SJCRH30 (cell line): ENCODE measurements at regions not wholly inside any gene's neighbourhood (a gene's known extent, or its start where the extent isn't known, plus 50 kb on each side); places are given as distances from the start of the nearest gene placed in this dataset.
"Not testable (repeated sequence)": the region's sequence is repeated elsewhere in the genome, so short reads cannot be mapped to it uniquely, and the experiment has no call there.

Experiments
- DNase-seq, 2 experiments: peaks; one replicate each; pipeline ENCODE4 v3.0.0-alpha.2; 2015 to 2020
- H3K27ac ChIP-seq: fragments of 250-450 bp; sonication (Bioruptor Pico); 2 replicates; pipeline ENCODE4 v1.5.1; 2020; ENCODE audit warnings: mild to moderate bottlenecking, moderate library complexity
- H3K27me3 ChIP-seq: fragments of 250-450 bp; sonication (Bioruptor Pico); 2 replicates; pipeline ENCODE4 v1.5.1; 2020; ENCODE audit warnings: mild to moderate bottlenecking, moderate library complexity
- H3K36me3 ChIP-seq: fragments of 250-450 bp; sonication (Bioruptor Pico); 2 replicates; pipeline ENCODE4 v1.5.1; 2020; ENCODE audit warnings: mild to moderate bottlenecking, moderate library complexity
- H3K4me1 ChIP-seq: fragments of 250-450 bp; sonication (Bioruptor Pico); 2 replicates; pipeline ENCODE4 v1.5.1; 2020; ENCODE audit warnings: mild to moderate bottlenecking, moderate library complexity
- H3K4me3 ChIP-seq: fragments of 250-450 bp; sonication (Bioruptor Pico); 2 replicates; pipeline ENCODE4 v1.5.1; 2020; ENCODE audit warnings: mild to moderate bottlenecking, moderate library complexity
- H3K9me3 ChIP-seq: fragments of 250-450 bp; sonication (Bioruptor Pico); replicated peaks from 2 replicates; pipeline ENCODE4 v1.5.1; 2020; ENCODE audit warnings: mild to moderate bottlenecking, moderate library complexity

DNA sequence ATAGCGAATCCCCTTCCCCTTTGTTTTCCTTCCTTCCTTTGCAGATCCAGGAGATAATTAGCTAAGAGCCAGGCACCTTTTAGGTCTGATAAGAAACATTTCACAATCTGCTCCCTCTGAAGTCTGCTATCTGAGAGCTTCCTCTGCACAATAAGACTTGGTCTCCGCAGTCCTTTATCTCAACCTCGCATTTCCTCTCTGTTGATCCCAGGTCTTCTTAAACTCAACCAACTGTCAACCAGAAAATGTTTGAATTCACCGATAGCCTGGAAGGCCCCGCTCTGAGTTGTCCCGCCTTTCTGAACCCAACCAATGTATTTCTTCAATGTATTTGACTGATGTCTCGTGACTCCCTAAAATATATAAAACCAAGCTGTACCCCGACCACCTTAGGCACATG, 78.4 kb upstream of the CTDP1 start:
- H3K27me3 ChIP-seq, result no peaks in the 10 kb centered on the region
- no peak overlapping the region for H3K27ac ChIP-seq
- H3K9me3 ChIP-seq, result no peaks in the 10 kb centered on the region
- no peak for DNase-seq
- H3K4me1 ChIP-seq, result peaks cover 21% of the 10 kb centered on the region
- no peaks in the 10 kb centered on the region for H3K36me3 ChIP-seq
- H3K4me3 ChIP-seq, result no peak overlapping the region

DNA sequence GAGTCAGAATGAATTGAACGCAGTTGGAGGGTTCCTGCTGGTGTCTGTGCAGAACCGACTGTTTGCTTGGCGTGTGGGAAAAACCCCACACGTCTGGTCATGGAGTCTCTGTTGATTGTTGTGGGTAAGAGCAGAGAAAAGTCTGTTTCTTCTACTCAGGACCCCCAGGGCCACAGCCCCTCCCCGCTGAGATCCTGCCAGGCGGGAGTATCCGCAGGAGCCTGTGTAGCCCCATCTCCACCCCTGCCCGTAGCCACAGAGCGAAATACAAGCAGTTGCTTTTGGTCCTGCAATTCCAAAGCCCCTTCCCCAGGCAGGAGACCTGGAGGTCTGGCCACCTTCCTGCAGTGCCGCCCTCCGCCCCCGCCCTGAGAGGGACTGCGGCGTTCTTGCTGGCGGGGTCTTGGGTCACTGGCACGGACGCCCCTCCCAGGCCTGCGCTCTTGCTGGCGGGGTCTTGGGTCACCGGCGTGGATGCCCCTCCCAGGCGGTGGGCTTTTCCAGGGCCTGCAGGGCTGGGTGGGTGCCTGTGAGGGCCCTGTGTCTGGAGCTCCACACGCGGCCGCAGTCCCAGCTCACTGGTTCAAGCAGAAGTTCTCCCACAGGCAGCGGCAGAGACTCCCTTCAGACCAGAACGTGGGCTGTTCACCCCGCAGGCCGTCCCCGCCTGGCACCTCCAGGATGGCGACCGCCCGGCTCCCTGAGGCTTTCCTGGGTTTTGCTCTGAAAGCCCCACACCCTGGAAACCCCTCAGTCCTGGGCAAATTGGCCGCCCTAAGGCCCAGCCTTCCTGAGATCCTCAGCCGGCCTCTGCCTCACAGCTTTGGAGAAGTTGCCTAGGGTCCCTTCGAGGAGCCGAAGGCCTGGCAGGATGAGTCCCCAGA, 76.0 kb upstream of the CTDP1 start:
- Histone ChIP-seq H3K36me3 (no peaks in the 10 kb centered on the region), H3K9me3 (no peaks in the 10 kb centered on the region), H3K4me1 (peaks cover 29% of the 10 kb centered on the region), H3K4me3 (no peak overlapping the region), H3K27me3 (no peaks in the 10 kb centered on the region), H3K27ac (no peak overlapping the region)
- DNase-seq, result no peak

DNA sequence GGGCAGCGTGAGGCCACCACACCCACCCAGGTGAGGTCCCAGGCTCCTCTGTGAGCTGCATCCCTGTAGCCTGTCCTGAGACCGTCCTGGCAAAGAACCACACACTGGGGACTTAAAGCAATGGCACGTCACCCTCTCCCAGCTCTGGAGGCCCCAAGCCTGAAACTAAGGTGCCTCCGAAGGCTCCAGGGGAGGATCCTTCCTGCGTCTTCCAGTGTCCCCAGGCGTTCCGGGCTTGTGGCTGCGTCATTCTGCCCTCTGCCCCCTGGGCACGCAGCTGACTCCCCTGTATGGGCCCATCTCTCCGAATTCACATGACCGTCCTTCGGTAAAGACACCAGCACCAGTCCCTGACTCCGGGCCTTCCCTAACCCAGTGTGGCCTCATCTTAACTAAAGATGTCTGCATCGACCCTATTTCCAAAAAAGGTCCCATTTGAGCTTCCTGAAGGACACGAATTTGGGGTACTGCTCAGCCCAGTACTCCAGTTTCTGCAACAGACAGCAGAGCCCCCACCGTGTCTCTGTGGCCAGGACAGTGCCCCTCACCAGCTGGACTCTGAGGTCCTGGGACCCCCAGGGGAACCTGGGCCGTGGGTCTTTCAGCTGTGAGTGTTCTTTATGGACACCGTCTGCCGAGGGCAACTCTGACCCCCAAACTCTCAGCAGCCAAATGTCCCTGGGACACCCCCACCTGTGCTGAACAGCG, 75.2 kb upstream of the CTDP1 start:
- no peaks in the 10 kb centered on the region for H3K9me3 ChIP-seq
- no peaks in the 10 kb centered on the region for H3K27me3 ChIP-seq
- no peak overlapping the region for H3K4me3 ChIP-seq
- no peak overlapping the region for H3K27ac ChIP-seq
- no peak for DNase-seq
- H3K36me3 ChIP-seq, result no peaks in the 10 kb centered on the region
- peaks cover 31% of the 10 kb centered on the region for H3K4me1 ChIP-seq

DNA sequence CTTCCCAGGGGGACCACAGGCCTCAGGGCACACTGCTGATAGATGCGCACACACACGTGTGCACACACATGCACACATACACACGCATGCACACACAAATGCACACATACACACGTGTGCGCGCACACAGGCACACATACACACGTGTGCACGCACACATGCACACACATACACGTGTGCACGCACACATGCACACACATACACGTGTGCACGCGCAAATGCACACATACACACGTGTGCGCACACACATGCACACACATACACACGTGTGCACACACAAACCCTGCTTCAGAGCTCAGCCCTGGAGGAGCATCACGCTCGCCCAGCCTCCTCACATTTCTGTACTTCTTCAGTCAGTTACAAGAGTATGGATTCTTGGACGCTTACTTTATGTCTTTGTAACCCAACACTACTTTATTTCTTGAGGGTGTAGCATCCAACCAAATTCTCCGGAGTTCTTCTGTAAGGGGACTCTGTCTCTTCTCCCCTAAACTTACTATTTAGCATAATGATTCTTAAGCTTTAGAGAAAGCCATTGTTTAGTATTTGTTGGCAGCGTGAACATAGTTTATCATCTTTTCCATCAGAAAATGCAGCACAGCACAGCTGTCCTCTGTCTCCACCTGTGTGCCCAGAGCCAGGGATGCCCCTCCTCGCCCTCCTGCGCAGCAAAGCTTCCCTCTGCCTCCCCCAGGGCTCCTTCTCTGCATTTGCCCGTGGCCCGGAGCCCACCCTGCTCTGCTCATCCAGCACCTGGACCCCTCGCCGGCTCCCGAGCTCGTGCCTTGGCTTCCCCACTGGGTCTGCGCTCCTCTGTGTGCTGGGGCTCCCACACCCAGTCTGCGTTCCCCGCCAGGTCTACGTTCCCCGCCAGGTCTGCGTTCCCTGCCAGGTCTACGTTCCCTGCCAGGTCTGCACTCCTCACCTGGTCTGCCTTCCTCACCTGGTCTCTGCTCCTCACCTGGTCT, 74.4 kb upstream of the CTDP1 start:
- Histone ChIP-seq H3K27me3 (no peaks in the 10 kb centered on the region), H3K27ac (no peak overlapping the region), H3K4me3 (no peak overlapping the region), H3K9me3 (no peaks in the 10 kb centered on the region), H3K4me1 (peaks cover 26% of the 10 kb centered on the region), H3K36me3 (no peaks in the 10 kb centered on the region)
- DNase-seq, result no peak

DNA sequence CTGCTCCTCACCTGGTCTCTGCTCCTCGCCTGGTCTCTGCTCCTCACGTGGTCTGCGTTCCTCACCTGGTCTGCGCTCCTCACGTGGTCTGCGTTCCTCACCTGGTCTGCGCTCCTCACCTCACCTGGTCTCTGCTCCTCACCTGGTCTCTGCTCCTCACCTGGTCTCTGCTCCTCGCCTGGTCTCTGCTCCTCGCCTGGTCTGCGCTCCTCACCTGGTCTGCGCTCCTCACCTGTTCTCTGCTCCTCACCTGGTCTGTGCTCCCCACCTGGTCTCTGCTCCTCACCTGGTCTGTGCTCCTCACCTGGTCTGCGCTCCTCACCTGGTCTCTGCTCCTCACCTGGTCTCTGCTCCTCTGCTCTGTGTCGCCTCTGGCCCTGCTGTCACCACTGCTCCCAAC, 73.5 kb upstream of the CTDP1 start:
- H3K4me1 ChIP-seq, result peaks cover 24% of the 10 kb centered on the region
- H3K27ac ChIP-seq, DNase-seq, H3K4me3 ChIP-seq, H3K9me3 ChIP-seq, H3K27me3 ChIP-seq, H3K36me3 ChIP-seq: not testable (repeated sequence)

DNA sequence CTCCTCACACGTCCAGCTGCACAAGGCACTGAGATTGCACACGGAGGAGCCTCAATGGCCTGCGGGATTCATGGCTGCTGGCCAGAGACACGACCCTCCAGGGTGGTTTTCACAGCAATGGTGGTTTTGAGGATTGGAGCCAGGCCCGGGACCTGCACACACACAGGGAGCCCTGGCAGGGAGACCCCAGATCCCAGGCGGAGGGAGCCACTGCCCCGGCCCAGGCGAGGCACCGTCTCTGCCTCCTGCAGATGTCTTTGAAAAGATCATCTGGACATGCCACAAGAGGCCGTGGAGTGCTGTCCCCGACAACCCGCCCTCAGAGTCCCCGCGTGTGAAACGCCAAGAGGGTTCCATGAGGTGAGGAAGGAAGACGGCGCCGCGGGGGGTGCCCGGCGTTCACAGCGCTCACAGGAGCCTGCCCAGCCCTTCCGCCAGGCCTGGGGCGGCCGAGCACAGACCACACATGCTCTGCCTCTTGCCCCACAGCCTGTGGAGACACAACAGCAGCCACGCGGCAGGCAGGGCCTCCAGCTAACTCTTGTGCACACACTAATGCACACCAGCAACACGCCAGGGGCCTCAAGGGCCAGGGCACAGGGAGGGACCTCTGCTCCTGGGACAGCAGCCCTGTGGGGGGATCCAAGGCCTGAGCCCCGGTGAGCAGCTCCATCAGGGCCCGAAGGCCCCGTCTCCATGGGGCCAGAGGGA, 72.8 kb upstream of the CTDP1 start:
- Histone ChIP-seq H3K9me3 (no peaks in the 10 kb centered on the region), H3K27me3 (no peaks in the 10 kb centered on the region), H3K27ac (no peak overlapping the region), H3K4me1 (peaks cover 20% of the 10 kb centered on the region), H3K36me3 (no peaks in the 10 kb centered on the region), H3K4me3 (no peak overlapping the region)
- DNase-seq, result no peak

DNA sequence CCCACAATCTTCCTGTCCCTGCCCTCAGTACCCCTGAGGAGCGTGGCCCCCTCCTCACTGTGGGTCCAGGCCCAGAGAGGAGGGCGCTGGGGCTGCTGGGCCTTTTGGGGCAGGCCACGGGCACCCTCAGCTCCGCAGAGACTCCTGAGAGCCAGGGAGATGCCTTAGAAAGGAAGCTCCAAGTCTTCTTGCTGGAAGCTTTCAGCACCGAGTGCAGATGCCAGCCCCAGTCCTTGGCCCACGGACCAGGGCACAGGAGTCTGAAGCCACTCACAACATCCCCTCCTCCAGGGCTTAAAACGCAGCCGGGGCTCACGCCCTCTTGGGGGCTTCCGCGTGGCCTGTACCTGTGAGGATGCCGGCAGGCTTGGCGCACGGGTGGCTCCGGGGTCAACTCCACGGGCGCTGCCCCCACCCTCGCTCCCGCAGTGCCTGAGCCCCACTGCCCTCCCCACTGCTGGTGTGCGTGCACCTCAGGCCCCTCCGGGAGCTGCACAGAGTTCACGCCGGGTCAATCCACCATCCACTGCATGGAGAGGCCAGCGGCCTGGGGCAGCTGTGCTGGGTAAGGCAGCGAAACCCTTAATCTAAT, 72.1 kb upstream of the CTDP1 start:
- Histone ChIP-seq H3K4me3 (no peak overlapping the region), H3K27me3 (no peaks in the 10 kb centered on the region), H3K36me3 (no peaks in the 10 kb centered on the region), H3K4me1 (peaks cover 17% of the 10 kb centered on the region), H3K27ac (no peak overlapping the region), H3K9me3 (no peaks in the 10 kb centered on the region)
- DNase-seq, result no peak

DNA sequence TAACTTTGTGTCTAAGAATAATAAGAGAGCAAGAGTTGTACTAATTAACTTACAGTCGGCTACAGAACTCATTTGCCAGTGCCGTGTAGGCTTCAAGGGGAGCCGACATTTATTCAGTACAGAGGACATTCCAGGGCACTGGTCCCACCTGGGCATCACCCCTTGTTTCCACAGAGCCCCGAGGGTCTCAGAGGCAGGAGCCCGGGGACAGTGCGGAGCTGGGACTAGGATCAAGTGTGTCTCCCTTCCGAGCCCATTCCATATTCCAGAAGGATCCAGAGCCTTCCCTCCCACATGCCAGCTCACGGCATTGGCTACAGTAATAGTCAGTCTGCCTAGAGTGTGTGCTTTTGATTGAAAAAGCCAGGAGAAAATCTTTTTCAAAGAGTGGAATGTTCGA, 71.5 kb upstream of the CTDP1 start:
- no peaks in the 10 kb centered on the region for H3K27me3 ChIP-seq
- DNase-seq, result no peak
- peaks cover 13% of the 10 kb centered on the region; the same call in 1 of the 2 replicates for H3K4me1 ChIP-seq
- no peaks in the 10 kb centered on the region for H3K9me3 ChIP-seq
- H3K4me3 ChIP-seq, result no peak overlapping the region
- no peaks in the 10 kb centered on the region for H3K36me3 ChIP-seq
- H3K27ac ChIP-seq, result no peak overlapping the region

DNA sequence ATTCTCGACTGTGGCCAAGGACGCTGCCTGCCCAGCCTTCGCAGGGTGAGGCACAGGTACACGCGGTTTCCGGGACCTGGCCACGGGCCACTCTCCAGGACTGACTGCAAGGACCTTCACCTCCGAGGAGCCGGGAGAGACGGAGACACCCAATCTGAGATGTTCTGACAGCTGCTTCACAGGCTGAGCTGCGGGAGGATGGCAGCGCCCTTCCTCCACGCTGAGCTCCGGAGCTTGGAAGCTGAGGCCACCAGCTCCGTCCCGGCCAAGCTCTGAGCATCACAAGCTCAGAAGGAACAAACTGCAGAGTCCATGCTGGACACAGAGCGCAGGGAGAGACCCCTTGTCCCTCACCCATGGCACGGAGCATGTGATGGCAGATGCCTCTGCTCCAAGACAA, 71.1 kb upstream of the CTDP1 start:
- H3K9me3 ChIP-seq, result no peaks in the 10 kb centered on the region
- H3K4me3 ChIP-seq, result no peak overlapping the region
- no peak for DNase-seq
- peaks cover 10% of the 10 kb centered on the region; the same call in 1 of the 2 replicates for H3K4me1 ChIP-seq
- no peaks in the 10 kb centered on the region for H3K27me3 ChIP-seq
- H3K36me3 ChIP-seq, result no peaks in the 10 kb centered on the region
- H3K27ac ChIP-seq, result no peak overlapping the region

DNA sequence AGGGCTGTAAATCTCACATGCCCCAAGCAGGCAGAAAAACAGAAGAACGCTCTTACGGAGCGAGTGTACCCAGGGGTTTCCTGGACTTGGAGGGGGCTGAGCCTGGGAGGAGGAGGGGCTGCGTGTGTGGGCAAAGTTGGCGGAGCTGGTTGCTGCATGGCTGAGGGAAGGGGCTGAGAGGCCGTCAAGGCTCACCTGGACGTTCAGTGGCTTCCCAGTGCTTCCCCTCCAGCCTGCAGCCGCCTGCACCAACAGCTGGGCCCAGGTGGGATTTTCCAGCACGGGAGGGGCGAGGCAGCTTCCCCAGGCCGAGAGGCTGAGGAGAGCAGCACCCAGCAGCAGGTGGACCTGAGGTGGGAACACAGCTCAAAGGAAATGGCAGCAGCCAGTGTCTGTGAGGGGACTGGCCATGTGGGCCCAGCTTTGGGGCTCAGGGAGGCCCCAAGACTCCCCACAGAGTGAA, 70.6 kb upstream of the CTDP1 start:
- Histone ChIP-seq H3K4me3 (no peak overlapping the region), H3K36me3 (no peaks in the 10 kb centered on the region), H3K27me3 (peaks cover under 1% of the 10 kb centered on the region; the same call in 1 of the 2 replicates), H3K9me3 (no peaks in the 10 kb centered on the region), H3K27ac (no peak overlapping the region), H3K4me1 (peaks cover 10% of the 10 kb centered on the region; the same call in 1 of the 2 replicates)
- no peak for DNase-seq

DNA sequence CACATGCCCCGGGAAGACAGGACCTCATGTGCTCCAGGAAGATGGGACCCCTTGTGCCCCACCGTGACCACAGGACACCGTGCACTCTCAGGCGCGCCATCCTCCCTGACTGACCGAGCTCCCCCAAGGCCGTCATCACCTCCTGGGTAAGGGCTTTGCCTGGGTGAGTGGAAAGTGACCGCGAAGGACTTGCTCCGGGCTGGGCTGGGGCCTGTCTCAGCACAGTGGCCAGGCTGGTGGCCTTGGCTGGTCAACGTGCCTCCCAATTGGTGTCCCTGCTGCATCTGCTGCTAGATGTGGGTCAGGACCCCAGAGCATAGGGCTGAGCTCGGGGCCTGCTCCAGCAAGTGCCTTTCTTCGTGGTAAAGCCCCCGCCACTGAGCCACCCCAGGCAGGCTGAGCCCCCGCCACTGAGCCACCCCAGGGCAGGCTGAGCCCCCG, 69.7 kb upstream of the CTDP1 start:
- DNase-seq, result no peak
- Histone ChIP-seq H3K9me3 (no peaks in the 10 kb centered on the region), H3K27me3 (peaks cover 6% of the 10 kb centered on the region)

DNA sequence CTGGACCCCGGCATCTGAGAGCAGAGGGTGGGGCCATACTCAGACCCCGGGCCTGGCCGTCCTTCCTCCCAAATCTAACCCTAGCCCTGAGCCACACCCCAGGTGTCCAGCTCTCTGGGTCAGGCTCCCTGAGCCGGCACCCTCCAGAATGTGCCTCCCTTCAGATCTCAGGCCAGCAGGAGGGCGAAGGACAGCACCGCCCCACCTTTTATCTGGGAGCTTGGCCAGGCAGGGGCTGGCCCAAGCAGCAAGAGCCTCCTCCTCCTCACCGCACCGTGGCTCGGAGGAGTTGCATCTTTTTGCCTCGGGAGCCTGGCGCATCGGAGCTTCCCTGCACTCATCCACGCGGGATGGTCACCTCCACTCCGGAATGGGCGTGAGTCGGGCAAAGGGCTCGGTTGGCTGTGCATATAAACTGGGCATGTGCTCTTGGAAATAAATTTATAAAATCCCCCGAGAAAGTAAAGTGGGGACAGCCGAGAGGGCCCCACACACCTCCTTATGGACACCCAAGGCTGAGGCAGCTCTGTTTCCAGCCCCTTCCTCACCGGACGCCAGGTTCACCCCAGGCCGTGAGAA, 69.1 kb upstream of the CTDP1 start:
- Histone ChIP-seq H3K9me3 (no peaks in the 10 kb centered on the region), H3K4me1 (peaks cover 16% of the 10 kb centered on the region; the same call in 1 of the 2 replicates), H3K27me3 (peaks cover 6% of the 10 kb centered on the region), H3K36me3 (no peaks in the 10 kb centered on the region), H3K27ac (no peak overlapping the region), H3K4me3 (no peak overlapping the region)
- no peak for DNase-seq

More for the DNA sequence above, 69.7 kb upstream of the CTDP1 start:
- Histone ChIP-seq H3K36me3 (no peaks in the 10 kb centered on the region), H3K27ac (no peak overlapping the region), H3K4me3 (no peak overlapping the region), H3K4me1 (peaks cover 15% of the 10 kb centered on the region; the same call in 1 of the 2 replicates)

DNA sequence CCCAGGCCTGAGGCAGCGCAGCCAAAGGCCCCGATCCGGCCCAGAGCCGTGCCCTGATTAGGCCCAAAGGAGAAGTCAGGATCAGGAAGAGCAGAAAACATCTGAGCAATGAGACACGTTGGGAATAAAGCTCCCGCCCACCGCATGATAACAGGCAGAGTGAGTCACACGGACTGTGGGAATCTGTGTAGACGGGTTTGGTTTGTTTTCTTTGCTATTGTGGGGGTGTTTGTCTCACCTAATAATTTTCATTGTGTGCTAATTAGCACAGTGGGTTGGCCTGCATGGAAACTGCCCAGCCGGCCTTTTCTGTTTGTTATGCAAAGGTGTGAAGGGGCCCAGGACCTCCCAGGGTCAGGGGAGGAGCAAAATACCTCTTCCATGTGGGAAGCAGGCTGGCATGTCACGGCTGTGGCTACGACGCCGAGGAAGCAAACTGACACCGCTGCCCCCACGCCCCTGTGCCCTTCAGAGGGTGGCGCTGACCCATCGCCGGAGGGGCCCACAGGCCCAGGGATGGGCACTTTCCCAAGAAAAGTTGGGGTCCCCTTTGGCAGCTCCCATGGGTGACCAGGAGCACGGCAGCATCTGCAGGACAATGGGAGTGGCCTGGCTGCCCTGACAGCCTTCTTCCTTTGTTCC, 68.4 kb upstream of the CTDP1 start:
- no peak for DNase-seq
- H3K9me3 ChIP-seq, result no peaks in the 10 kb centered on the region
- H3K36me3 ChIP-seq, result no peaks in the 10 kb centered on the region
- H3K4me1 ChIP-seq, result peaks cover 16% of the 10 kb centered on the region; the same call in 1 of the 2 replicates
- H3K27ac ChIP-seq, result no peak overlapping the region
- peaks cover 6% of the 10 kb centered on the region for H3K27me3 ChIP-seq
- H3K4me3 ChIP-seq, result no peak overlapping the region
